DMS114 treated with DMSO at 0.1 percent for 48 hours (cell line): ENCODE measurements at regions not wholly inside any gene's neighbourhood (a gene's known extent, or its start where the extent isn't known, plus 50 kb on each side); places are given as distances from the start of the nearest gene placed in this dataset.
"Not testable (repeated sequence)": the region's sequence is repeated elsewhere in the genome, so short reads cannot be mapped to it uniquely, and the experiment has no call there.

Experiments used
- DNase-seq: peaks from one replicate; lab custom pipeline; 2025; ENCODE audit not compliant: unreplicated experiment; lab: John Stamatoyannopoulos, UW

- DNase-seq = no peak
Measured at GRCh38 chr2:10223471-10223870, 79.2 kb upstream of the HPCAL1 start.

GRCh38 chr2:10223932-10224720 lies 78.6 kb upstream of the HPCAL1 start:
- no peak for DNase-seq

DNA sequence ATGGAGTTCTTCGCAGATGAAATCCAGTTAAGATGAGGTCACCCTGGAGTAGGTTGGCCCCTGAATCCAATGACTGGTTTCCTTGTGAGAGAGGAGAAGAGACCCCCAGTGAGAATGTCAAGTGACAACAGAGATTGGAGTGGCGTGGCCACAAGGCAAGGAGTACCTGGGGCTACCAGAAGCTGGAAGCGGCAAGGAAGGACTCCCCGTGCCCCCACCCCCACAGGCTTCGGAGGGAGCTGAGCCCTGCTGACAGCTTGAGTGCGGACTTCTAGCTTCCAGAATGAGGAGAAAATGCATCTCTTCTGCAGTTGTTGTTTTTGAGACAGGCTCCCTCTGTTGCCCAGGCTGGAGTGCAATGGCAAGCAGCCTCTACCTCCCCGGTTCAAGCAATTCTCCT lies 78.0 kb upstream of the HPCAL1 start:
- no peak for DNase-seq

GRCh38 chr2:10225291-10226037 lies 77.2 kb upstream of the HPCAL1 start:
- DNase-seq = no peak

DNA sequence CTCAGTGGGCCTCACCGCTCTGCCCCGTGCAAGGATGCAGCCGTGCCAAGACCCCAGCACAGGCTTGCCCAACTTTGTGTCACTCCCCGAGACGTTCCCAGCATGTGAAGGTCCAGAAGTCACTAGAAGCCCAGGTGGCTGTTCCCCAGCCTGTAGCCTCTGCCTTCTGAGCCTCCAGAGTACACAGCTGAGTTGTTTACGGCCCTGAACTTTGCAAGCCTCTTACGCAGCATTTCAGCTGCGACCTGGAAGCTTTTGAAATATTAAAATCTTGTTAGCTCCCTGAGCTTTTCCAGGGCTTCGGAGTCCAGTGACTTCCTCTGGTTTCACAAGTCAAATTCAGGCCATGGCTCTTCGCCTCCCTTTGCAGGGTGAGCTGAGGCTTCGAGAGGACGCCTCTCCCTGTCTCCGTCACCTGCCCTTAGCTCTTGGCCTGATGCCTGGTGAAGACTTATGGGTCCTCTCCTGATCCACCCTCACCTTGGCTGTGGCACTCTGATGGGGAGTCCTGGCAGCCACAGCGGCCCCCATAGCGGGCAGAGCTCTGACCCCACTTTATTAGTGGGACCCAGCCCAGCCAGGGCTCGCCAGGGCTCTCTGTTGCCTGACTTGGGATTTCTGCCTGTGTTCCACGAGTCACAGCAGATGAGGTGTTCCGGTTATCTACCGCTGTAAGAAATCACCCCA lies 76.5 kb upstream of the HPCAL1 start:
- no peak for DNase-seq

DNA sequence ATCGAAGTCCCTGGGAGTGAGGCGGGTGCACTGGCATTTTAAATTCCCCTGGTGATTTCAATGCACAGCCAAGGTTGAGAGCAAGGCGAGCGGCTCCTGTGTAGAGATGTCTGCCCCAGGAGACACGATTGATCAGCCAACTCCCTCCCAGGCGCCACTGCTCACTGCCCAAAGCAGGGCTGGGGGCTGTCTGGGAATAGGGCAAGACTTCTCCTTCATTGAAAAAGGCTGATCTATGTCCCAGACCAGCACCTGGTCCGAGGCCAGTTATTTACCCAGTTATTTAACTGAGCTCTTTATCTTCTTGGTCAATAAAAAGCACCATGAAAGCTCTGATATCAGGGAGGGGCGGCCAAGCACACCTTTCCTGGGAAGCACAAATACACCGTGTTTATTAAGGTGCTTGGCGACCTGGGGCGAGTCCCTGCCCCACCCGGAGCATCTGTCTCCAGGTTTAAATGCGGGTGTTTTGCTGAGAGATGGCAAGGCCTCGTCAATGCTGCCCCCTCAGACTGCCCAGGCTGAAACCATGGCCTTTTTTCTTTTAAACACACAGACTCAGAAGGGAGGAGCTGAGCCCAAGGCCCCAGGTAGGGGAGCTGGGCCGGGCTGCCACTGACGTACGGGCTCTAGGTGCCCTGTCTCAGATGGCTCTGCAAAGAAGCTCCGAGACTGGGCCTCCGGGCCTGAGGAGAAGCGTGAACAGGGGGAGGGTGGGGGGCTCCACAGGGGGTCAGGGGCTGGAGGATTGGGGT lies 73.9 kb upstream of the HPCAL1 start:
- no peak for DNase-seq

DNA sequence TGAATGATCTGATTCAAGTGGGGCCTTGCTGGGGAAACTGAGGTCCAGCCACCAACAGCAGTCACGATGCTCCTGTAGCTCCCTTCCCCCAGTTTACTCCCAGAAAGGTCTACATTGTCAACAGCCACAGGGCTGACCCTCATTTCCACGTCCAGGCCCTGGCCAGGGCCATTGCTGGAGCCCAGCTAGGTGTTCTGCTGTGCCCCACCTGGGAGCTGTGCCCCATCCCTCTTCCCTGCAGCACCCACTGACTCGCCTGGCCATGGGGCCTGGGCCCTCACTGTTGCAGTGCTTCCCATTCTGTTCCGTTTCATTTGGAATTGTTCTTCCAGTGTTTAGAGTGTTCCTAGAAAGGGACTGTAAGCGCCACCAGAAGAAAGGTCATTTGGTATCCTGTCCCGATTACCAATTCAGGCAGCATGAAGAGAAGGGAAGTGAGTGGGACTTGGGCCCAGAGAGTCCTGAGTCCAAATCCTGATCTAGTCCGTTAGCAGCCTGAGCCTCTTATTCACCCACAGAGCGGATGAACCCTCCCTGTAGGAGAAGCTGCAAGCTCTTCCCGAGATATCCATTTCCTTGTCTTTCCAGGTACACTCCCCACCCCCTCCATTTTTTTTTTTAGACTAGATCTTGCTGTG lies 73.1 kb upstream of the HPCAL1 start:
- DNase-seq = no peak

DNA sequence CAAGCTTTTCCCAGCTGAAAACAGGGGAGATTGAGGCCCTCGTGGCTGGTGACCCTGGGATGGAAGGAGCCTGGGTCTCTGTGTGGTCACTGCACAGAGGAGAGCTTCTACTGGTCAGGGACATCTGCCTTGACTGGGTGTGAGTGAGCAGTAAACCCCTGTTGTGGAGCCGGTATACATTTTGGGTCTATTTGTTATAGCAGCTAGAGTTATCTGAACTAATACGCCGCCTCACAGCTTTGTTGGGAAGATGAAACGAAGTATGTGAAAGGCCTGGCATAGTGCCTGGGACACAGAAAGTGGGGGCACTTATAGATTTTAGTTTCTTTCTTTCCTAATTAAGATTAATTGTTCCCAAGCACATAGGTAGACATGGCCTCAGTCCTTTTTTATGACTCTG lies 72.2 kb upstream of the HPCAL1 start:
- DNase-seq = no peak

DNA sequence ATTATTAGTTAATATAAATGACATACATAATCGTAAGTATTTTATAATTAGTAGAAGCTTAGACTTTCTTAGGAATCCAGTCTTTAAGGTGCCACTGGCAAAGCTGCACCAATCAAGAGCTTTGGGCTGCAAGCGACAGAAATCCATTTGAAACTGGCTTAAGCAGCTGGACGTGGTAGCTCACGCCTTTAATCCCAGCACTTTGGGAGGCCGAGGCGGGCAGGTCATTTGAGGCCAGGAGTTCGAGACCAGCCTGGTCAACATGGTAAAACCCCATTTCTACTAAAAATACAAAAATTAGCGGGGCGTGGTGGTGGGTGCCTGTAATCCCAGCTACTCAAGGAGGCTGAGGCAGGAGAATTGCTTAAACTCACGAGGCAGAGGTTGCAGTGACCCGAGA lies 71.8 kb upstream of the HPCAL1 start:
- not testable (repeated sequence) for DNase-seq

GRCh38 chr2:10231551-10232085 lies 71.1 kb upstream of the HPCAL1 start:
- no peak for DNase-seq

- DNase-seq = no peak
Measured at GRCh38 chr2:10232096-10232815, 70.4 kb upstream of the HPCAL1 start.

DNA sequence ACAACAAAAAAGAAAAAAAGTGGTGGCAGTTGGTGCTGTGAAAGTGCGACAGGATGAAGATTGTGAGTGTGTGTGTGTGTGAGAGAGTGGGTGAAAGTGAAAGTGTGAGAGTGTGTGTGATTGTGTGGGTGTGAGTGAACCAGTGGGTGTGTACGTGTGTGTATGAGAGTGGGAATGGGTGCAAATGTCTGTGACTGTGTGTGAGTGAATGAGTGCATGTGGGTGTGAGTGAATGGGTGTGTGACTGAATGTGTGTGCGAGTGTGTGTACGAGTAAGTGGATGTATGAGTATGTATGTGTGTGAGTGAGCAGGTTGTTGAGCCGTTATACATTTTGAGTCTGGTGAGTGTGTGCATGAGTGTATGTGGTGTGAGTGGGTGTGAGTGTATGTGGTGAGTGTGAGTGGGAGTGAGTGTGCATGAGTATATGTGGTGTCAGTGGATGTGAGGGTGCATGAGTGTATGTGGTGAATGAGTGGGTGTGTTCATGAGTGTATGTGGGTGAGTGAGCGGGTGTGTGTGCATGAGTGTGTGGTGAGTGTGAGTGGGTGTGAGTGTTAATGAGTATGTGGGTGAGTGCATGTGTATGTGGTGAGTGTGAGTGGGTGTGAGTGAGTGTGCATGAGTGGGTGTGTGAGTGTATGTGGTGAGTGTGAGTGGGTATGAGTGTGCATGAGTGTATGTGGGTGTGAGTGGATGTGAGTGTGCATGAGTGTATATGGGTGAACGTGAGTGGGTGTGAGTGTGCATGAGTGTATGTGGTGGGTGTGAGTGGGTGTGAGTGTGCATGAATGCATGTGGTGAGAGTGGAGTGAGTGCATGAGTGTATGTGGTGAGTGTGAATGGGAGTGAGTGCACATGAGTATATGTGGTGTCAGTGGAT lies 69.3 kb upstream of the HPCAL1 start:
- DNase-seq = no peak

DNA sequence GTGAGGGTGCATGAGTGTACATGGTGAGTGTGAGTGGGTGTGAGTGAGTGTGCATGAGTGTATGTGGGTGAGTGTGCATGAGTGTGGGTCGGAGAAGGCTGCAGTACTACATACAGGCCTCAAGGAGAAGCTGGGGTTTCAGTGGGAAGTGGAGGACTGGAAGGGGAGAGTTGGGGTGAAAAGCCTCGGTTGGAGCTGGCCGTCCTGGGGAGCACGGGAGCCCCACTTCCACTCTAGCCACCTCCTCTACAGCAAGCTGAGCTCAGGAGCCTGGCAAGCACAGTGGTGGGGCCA lies 68.7 kb upstream of the HPCAL1 start:
- DNase-seq = no peak

DNA sequence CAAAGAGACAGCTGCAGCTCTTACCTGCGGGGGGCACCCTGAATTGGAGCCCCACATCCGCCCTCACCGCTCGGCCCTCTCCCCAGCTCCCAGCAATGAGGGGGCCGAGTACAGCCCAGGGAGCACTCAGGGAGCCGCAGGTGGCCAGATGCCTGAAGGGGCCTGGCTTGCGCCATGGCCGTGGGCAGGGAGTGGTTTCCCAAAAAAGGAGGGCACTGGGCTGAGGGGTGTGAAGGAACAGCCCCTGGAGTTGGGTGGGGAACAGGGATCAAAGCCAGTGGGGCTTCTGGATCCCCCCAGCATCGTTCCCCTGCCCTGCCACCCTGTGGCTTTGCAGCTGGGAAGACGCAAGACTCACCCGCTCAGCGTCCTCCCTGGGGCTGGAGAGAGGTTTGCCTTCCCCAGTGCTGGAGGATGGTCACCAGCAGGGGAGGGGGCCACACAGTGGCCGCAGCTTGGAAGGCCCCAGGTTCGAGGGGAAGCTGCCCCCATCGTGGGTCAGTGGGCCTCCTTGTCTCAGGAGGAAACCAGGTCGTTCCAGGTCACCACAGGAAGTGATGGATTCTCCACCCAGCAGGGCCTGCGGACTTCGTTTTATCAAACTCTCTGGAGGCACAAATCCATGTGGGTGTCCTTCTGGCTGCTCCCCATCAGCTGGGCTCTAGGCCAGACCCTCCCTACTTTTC lies 68.2 kb upstream of the HPCAL1 start:
- DNase-seq = no peak

- no peak for DNase-seq
Measured at GRCh38 chr2:10235099-10235908, 67.4 kb upstream of the HPCAL1 start.

DNA sequence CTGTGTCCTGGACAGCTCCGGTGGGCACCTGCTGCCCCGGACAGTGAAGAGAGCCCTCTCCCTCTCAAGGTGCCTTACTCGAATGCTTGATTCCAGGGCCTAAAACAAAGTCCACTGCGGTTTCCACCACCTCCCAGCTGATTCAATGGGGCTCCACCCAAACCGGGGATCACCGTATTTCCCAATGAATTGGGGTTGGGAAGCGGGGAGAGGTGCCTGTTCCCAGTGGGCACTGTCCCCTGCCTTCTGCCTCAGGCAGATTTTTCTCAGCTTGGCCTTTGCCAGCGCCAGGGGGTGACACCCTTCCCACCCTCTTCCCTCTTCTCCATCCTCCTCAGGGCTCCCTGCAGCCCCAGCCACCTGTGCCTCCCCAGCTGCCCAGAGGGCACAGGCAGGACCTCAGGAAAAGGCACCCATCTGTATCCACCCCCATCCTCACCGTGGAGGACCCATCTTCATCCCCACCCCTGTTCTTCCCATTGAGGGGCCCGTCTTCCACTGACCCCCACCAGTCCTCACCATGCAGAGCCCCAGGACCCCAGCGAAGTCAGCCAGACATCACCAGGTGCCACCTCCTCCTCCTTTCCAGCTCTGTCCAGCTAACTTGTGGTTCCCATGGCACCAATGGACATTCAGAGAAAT lies 66.7 kb upstream of the HPCAL1 start:
- DNase-seq = no peak
